Natural killer cell treated with Interleukin-12 subunit alpha and Interleukin-12 subunit beta and Interleukin-15 and Interleukin-18, amount 100 ng/mL, for 72 hours (primary cell): ENCODE measurements at regions not wholly inside any gene's neighbourhood (a gene's known extent, or its start where the extent isn't known, plus 50 kb on each side); places are given as distances from the start of the nearest gene placed in this dataset.

Experiments used
- ATAC-seq, 2 donors: fragments of 150-1000 bp; cut with Tn5 transposase in 1 of 2; sonication (Bioruptor Pico), chemical (Tn5 transposase) in 1 of 2; 2 replicates each; pipeline ENCODE4 v1.10.0; 2021
- DNase-seq: peaks from one replicate; pipeline ENCODE4 v3.0.0; 2022; ENCODE audit warnings: low spot score
- H3K27ac Mint-ChIP-seq, 2 donors: 1 replicate in 1 of 2; 2 replicates in 1 of 2; pipeline ENCODE4 v1.8.0; 2022; ENCODE audit warnings: mixed read lengths in 2 of 2, mild to moderate bottlenecking in 1 of 2, moderate library complexity in 1 of 2
- H3K27me3 Mint-ChIP-seq, 2 donors: 1 replicate in 1 of 2; 2 replicates in 1 of 2; pipeline ENCODE4 v1.8.0; 2022; ENCODE audit warnings: mixed read lengths in 2 of 2
- H3K36me3 Mint-ChIP-seq: one replicate; pipeline ENCODE4 v1.8.0; 2022; ENCODE audit warnings: mixed read lengths
- H3K4me1 Mint-ChIP-seq, 2 donors: 1 replicate in 1 of 2; 2 replicates in 1 of 2; pipeline ENCODE4 v1.8.0; 2022; ENCODE audit warnings: low read depth in 2 of 2, mixed read lengths in 2 of 2, mild to moderate bottlenecking in 1 of 2
- H3K4me3 Mint-ChIP-seq: one replicate; pipeline ENCODE4 v1.8.0; 2022; ENCODE audit warnings: mixed read lengths
- H3K9me3 Mint-ChIP-seq: 2 replicates; pipeline ENCODE4 v1.8.0; 2022; ENCODE audit warnings: mixed read lengths

DNA sequence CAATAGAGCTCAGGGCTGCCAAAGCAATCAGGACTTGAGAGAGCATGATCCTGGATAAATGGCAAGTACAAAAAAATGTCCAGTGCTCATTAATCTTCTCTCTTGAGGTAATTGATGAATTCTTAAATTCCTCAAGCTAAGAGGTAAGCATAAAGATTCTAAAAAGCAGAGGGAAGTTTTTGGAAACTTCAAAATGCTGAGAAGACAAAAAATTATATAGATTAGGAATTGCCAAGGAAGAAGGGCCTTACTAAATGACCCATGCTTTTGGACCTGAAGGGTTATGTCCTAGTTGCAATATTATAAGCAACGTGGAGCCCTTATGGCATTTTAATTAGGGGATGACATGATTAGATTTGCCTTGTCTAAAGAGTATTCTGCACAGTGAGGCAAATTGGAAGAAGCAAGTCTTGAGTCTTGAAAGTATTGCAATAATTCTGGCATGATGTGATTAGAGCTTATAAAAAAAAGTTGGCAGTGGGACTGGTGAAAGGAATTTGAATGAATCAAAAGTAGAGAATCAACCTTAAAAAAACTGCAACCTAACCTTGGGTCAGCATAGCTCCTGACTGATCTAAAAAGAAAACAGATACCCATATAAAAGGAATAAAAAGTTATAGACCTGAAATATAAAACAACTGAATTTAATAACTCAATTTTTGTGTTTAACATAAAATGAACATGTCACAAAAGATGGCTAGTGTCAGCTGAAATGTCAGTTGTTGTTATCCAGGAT lies 323.8 kb upstream of the ARRDC3 start:
- DNase-seq (no peak), ATAC-seq (no peak)
- peaks cover 11% of the 10 kb centered on the region for H3K9me3 Mint-ChIP-seq

DNA sequence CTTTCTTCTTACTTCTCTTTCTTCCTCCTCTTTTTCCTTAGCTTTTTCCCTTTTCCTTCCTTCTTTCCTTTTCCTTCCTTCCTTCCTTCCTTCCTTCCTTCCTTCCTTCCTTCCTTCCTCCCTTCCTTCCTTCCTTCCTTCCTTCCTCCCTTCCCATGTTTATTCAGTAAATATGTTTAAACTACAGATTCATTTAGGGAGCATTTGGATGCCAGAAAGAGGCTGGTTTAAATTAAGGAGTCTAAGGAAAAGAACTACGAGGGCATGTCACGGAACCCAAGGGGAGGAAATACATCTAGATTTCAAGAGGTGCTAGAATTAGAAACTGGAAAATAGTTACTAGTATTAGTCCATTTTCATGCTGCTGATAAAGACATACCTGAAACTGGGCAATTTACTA lies 320.0 kb upstream of the ARRDC3 start:
- Mint-ChIP-seq H3K4me3 (no peak overlapping the region), H3K36me3 (peaks cover 4% of the 10 kb centered on the region), H3K4me1 (no peaks in the 10 kb centered on the region), H3K9me3 (peaks cover 18% of the 10 kb centered on the region), H3K27me3 (no peaks in the 10 kb centered on the region), H3K27ac (no peak overlapping the region)
- ATAC-seq (no peak), DNase-seq (no peak)

More for the DNA sequence above, 323.8 kb upstream of the ARRDC3 start:
- no peaks in the 10 kb centered on the region for H3K4me1 Mint-ChIP-seq
- H3K36me3 Mint-ChIP-seq: no peaks in the 10 kb centered on the region
- no peak overlapping the region for H3K4me3 Mint-ChIP-seq
- no peak overlapping the region for H3K27ac Mint-ChIP-seq
- no peaks in the 10 kb centered on the region for H3K27me3 Mint-ChIP-seq

DNA sequence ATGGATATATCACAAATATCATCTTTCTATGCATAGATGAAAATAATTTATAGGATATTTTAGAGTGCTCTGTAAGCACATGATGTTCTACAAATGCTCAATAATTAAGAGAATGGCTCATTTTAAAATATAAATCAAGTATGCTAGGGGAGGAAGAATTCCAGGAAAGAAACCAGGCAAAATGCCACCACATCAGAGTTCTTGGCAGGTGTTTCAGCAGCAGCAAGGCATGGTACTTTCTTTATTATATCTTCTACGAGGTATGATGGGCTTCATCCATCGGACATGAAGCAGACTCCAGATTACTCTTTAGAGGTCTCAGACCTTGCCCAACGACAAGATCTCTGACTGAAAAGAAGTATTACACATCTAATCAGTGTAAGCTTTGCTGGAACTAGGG lies 316.3 kb upstream of the ARRDC3 start:
- H3K27me3 Mint-ChIP-seq: no peaks in the 10 kb centered on the region
- no peak overlapping the region for H3K4me3 Mint-ChIP-seq
- H3K27ac Mint-ChIP-seq: no peak overlapping the region
- H3K36me3 Mint-ChIP-seq: peaks cover 11% of the 10 kb centered on the region
- no peaks in the 10 kb centered on the region for H3K4me1 Mint-ChIP-seq
- peaks cover 22% of the 10 kb centered on the region for H3K9me3 Mint-ChIP-seq
- DNase-seq (no peak), ATAC-seq (no peak)

DNA sequence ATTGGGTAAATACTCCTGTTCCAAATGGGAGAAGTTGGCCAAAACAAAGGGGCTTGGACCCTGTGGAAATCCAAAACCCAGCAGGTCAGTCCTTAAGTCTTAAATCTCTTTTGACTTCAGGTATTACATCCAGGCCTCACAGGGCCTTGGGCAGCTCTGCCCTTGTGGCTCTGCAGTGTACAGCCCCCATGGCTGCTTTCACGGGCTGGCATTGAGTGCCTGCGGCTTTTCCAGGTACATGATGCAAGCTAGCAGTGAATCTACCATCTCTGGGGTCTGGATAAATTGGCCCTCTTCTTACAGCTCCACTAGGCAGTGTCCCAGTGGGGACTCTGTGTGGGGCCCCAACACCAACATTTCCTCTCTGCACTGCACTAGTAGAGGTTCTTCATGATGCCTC lies 308.5 kb upstream of the ARRDC3 start:
- Mint-ChIP-seq H3K27me3 (no peaks in the 10 kb centered on the region), H3K9me3 (peaks cover 17% of the 10 kb centered on the region), H3K27ac (no peak overlapping the region), H3K36me3 (peaks cover 6% of the 10 kb centered on the region), H3K4me3 (no peak overlapping the region), H3K4me1 (no peaks in the 10 kb centered on the region)
- DNase-seq: no peak
- no peak for ATAC-seq

DNA sequence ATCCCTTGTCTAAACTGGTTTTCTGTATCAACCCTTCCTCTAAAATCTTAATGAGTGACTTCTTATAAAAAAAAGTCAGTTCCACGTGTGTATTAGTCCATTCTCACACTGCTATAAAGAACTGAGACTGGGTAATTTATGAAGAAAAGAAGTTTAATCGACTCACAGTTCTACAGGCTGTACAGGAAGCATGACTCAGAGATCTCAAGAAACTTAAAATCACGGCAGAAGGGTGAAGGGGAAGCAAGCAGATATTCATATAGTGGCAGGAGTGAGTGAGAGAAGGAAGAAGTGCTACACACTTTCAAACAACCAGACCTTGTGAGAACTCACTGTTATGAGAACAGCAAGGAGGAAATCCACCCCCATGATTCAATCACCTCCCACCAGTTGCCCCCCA lies 307.8 kb upstream of the ARRDC3 start:
- no peak for ATAC-seq
- H3K36me3 Mint-ChIP-seq: no peaks in the 10 kb centered on the region
- no peak overlapping the region for H3K27ac Mint-ChIP-seq

DNA sequence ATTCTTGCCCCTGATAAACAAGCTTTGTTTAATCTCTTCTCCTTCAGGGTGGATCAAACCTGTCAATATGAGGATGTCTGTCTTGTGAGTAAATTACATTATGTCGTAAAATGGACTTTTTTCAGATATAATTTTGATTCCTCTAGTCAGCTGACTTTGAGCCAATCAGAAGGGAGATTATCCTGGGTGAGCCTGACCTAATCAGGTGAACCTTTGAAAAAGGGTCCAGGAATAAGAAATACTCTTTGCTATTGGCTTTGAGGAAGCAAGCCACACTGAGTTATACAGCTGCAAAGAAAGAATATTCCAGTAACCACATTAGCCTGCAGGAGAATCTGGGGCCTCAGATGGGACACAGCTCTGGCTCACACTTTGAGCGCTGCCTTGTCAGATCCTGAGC lies 304.3 kb upstream of the ARRDC3 start:
- Mint-ChIP-seq H3K27ac (no peak overlapping the region), H3K4me1 (no peaks in the 10 kb centered on the region), H3K27me3 (no peaks in the 10 kb centered on the region), H3K36me3 (no peaks in the 10 kb centered on the region), H3K9me3 (peaks cover 4% of the 10 kb centered on the region), H3K4me3 (no peak overlapping the region)
- DNase-seq (no peak), ATAC-seq (no peak)

More for the DNA sequence above, 307.8 kb upstream of the ARRDC3 start:
- no peaks in the 10 kb centered on the region for H3K4me1 Mint-ChIP-seq
- no peaks in the 10 kb centered on the region for H3K27me3 Mint-ChIP-seq
- no peak overlapping the region for H3K4me3 Mint-ChIP-seq
- H3K9me3 Mint-ChIP-seq: peaks cover 13% of the 10 kb centered on the region
- DNase-seq: no peak

DNA sequence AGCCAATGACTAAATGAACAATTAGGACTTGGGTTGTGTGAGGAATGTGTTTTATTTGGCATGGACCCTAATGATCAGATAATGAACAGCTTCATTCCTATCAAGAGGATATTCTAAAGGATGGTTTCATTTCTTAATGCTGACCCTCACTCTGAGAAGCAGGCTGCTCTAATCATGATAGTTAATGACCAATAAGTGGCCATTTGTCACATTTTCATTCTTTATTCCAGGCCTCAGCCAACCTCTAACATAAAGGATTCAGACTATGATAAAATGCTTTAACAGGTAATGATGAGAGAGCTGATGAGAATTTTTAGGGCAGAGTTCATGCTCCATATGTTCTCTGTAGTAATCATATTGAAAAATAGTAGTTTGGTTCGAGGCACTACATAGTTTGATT lies 301.5 kb upstream of the ARRDC3 start:
- Mint-ChIP-seq H3K4me1 (no peaks in the 10 kb centered on the region), H3K27me3 (no peaks in the 10 kb centered on the region), H3K4me3 (no peak overlapping the region), H3K27ac (no peak overlapping the region), H3K9me3 (peaks cover 4% of the 10 kb centered on the region), H3K36me3 (no peaks in the 10 kb centered on the region)
- no peak for ATAC-seq
- DNase-seq: no peak

DNA sequence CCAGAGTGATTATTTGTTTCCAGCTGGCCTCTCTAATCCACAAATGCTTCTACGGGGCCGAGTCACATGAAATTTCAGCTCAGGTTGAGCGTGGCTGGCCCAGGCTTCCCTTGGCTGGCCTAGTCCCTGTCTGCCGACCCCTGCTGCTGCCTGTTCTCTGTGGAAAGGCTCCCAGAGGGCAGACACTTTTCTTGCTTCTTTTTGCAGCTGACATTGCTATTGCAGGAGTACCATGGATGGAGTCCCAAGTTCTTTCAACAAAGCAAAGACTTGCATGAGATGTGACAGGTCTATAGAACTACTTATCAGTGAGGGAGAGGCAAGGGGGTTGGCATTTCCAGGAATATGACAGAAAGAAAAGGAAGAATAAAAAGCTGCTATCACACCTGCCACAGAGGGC lies 287.4 kb upstream of the ARRDC3 start:
- Mint-ChIP-seq H3K9me3 (peaks cover 3% of the 10 kb centered on the region), H3K27me3 (no peaks in the 10 kb centered on the region), H3K36me3 (no peaks in the 10 kb centered on the region), H3K4me3 (no peak overlapping the region), H3K27ac (no peak overlapping the region), H3K4me1 (no peaks in the 10 kb centered on the region)
- no peak for DNase-seq
- no peak for ATAC-seq

DNA sequence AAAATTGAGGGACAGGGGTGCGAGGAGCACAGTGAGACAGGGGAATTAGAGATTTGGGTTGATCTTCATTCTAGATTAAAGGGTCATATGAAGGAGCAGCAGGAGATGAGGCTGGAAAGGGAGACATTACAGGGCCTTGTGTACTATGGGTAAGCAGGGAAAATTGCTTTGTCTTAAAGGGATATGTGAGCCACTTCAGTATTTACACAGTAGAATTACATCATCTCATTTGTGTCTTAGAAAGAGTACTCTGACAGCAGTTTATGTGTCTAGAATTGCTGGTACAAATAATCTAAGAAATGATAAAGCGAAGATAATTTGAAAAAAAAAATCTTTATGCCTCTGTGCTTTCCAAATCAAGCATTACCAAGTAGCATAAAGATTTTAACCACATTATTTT lies 287.0 kb upstream of the ARRDC3 start:
- ATAC-seq: no peak
- Mint-ChIP-seq H3K36me3 (no peaks in the 10 kb centered on the region), H3K9me3 (peaks cover 3% of the 10 kb centered on the region), H3K27ac (no peak overlapping the region), H3K4me1 (no peaks in the 10 kb centered on the region), H3K27me3 (no peaks in the 10 kb centered on the region), H3K4me3 (no peak overlapping the region)
- no peak for DNase-seq

DNA sequence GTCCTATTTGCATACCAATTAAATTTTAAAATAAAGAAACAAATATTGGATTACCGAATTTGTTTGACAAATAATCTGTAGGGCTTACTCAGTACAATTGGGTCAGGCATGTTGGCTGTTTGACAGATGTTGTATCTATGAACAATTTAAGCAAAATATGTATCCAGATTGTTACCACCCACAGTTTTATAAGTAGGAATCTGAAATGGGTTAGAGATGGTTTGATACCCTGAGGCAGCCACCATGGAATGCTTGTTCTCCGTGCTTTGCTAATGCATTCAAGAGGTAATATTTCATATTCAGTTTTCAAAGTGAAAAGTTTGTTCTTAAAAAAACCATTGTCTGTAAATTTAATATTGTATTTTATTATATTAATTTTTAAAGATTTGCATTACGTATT lies 285.1 kb upstream of the ARRDC3 start:
- Mint-ChIP-seq H3K27ac (no peak overlapping the region), H3K4me3 (no peak overlapping the region), H3K9me3 (peaks cover 3% of the 10 kb centered on the region), H3K4me1 (no peaks in the 10 kb centered on the region), H3K27me3 (no peaks in the 10 kb centered on the region), H3K36me3 (no peaks in the 10 kb centered on the region)
- DNase-seq (no peak), ATAC-seq (no peak)

DNA sequence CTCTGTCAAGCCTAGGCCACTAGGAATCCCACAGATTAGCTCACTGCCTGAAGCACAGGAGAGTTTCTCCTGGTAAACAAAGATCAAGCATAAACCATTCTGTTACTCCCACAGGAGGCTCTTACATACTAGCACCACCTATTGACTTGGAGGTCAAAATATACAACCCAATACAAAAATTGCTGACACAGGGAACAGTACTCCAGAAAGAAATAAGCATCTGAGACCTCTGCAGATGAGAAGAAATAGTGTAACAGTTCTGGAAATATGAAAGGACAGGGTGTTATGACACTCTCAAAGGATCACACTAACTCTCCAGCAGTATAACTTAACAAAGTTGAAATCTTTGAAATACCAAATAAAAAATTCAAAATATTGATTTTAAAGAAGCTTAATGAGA lies 269.6 kb upstream of the ARRDC3 start:
- Mint-ChIP-seq H3K4me1 (no peaks in the 10 kb centered on the region), H3K27ac (no peak overlapping the region), H3K36me3 (peaks cover 11% of the 10 kb centered on the region), H3K27me3 (peaks cover 5 to 9% of the 10 kb centered on the region in 2 donors), H3K9me3 (peaks cover 31% of the 10 kb centered on the region), H3K4me3 (no peak overlapping the region)
- DNase-seq (no peak), ATAC-seq (no peak)

DNA sequence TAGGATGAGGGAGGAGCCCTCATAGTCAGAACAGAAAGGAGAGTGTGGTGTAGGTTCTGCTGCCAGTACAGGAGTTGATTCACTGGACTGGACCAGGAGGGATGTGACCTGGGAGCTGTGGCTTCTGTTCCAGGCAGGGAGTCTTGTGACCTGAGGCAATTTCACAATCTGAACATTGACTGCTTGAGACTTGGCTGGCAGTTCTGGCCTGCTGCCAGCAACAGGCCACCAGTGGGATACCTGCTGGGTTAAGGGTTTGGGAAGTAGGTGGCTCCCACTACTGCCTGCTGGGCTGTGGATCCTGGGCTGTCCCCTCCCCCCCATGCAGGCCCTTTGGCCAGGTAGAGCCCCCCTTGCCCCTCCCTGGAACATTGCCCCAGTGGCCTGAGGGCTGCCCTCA lies 268.6 kb upstream of the ARRDC3 start:
- Mint-ChIP-seq H3K4me1 (no peaks in the 10 kb centered on the region), H3K36me3 (peaks cover 11% of the 10 kb centered on the region), H3K9me3 (peaks cover 25% of the 10 kb centered on the region), H3K27ac (no peak overlapping the region), H3K4me3 (no peak overlapping the region), H3K27me3 (peaks cover 5 to 9% of the 10 kb centered on the region in 2 donors)
- ATAC-seq (no peak), DNase-seq (no peak)

DNA sequence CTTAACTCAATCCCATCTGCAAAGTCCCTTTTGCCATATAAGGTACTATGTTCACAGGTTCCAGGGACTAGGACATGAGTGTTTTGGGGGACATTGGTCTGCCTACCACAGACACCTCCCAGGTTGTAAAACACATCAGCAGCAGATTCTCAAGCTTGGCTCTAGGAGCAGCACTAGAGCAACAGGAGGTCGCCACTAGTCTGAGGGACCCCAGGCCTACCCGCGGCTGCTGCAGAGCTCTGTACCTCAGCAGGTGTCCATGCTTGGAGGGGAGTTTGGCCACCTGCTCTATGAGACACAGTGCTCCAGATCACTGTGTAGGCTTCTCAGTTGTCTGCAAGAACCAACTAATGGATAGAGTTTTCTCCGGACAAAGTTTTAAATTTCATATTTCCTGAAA lies 262.2 kb upstream of the ARRDC3 start:
- Mint-ChIP-seq H3K4me1 (no peaks in the 10 kb centered on the region), H3K36me3 (no peaks in the 10 kb centered on the region), H3K27me3 (peaks cover 5 to 9% of the 10 kb centered on the region in 2 donors), H3K27ac (no peak overlapping the region), H3K4me3 (no peak overlapping the region), H3K9me3 (peaks cover 5% of the 10 kb centered on the region)
- ATAC-seq (no peak), DNase-seq (no peak)

DNA sequence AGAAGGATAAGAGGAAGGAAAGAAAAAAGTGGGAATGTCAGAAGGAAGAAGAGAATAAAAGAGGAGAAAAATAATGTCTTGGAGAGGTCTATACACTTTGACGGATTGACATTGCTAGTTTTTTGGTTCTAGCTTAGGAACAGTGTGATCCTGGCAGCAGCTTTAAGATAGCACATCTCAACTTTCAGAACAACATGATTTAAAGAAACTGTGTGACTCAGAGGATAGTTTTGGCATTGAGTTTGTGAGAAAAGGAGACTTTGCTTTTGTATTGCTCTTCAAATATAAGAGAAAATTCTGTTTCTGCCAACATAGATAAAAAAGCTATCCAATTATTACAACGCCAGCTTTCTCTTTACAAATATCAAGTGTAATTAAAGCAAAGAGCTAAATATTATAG lies 260.7 kb upstream of the ARRDC3 start:
- ATAC-seq (no peak), DNase-seq (no peak)
- Mint-ChIP-seq H3K27ac (no peak overlapping the region), H3K4me3 (no peak overlapping the region), H3K27me3 (peaks cover 3 to 17% of the 10 kb centered on the region in 2 donors), H3K9me3 (peaks cover 3% of the 10 kb centered on the region), H3K36me3 (no peaks in the 10 kb centered on the region), H3K4me1 (no peaks in the 10 kb centered on the region)

DNA sequence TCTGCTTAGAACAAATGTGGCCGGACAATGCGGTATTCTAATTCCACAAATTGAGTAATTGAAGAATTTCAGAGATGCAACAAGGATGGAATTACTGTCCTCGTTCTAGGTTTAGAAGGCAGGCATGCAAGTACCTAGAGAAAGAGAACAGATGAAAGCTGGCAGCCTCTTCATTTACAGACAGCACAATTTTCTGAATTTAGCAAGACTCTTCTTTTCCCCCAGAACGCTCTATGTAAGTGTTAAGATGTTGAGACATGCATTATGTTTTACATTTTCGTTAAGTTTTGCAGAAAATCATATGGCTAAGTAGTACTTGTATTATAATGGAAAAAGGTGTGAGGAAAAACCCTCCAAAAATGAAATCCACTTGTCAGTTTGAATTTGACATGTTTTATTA lies 259.5 kb upstream of the ARRDC3 start:
- no peaks in the 10 kb centered on the region for H3K36me3 Mint-ChIP-seq
- DNase-seq (no peak), ATAC-seq (no peak)
- no peaks in the 10 kb centered on the region for H3K4me1 Mint-ChIP-seq
- H3K4me3 Mint-ChIP-seq: no peak overlapping the region
- no peaks in the 10 kb centered on the region for H3K9me3 Mint-ChIP-seq
- no peak overlapping the region for H3K27ac Mint-ChIP-seq
- peaks cover 0 to 8% of the 10 kb centered on the region in 2 donors for H3K27me3 Mint-ChIP-seq
